ENCODE measurements at regions not wholly inside any gene's neighbourhood (a gene's known extent, or its start where the extent isn't known, plus 50 kb on each side); places are given as distances from the start of the nearest gene placed in this dataset.

GRCh38 chr6:11362564-11362963 is 130.1 kb upstream of the NEDD9 start:
- TF ChIP-seq CTCF (IDR thresholded peaks at IDR 0.05; ENCODE audit: borderline replicate concordance, extremely low read depth, low read length, poor library complexity, severe bottlenecking): no peak
- no peak for TF ChIP-seq EZH2 (IDR thresholded peaks at IDR 0.05; ENCODE audit: borderline replicate concordance, low read depth, low read length, severe bottlenecking)
